GM12878 (cell line): ENCODE measurements at regions not wholly inside any gene's neighbourhood (a gene's known extent, or its start where the extent isn't known, plus 50 kb on each side); places are given as distances from the start of the nearest gene placed in this dataset.

ENCODE experiments used
- ATAC-seq: fragments of 200-7000 bp; cut with Tn5 transposase; 3 replicates; pipeline ENCODE4 v1.9.1; 2020; ENCODE audit warnings: mild to moderate bottlenecking, moderate library complexity
- BruUV-seq: library from RNA; stranded (reverse); fragments of 400-500 nt; replicated peaks from 2 replicates; lab custom pipeline; 2021; lab: Mats Ljungman, UMichigan
- CTCF ChIA-PET: fragments of 300-600 bp; sonication (Branson Sonifier 250); formaldehyde crosslinking; extraction: SDS; loops from one replicate; lab custom pipeline; 2021; ENCODE audit warnings: inconsistent platforms; lab: Yijun Ruan, JAX
- POLR2A ChIA-PET: fragments of 350-600 bp; formaldehyde crosslinking; extraction: SDS; loops from one replicate; lab custom pipeline; 2021; ENCODE audit warnings: inconsistent platforms; lab: Charles Lee
- RAD21 ChIA-PET: fragments of 300-600 bp; sonication (Branson Sonifier 250); formaldehyde crosslinking; loops from one replicate; lab custom pipeline; 2023; ENCODE audit warnings: antibody characterized with exemption; ENCODE audit not compliant: unreplicated experiment; lab: Charles Lee
- SMC1A ChIA-PET: fragments of 300-600 bp; sonication (Branson Sonifier 250); formaldehyde crosslinking; loops from one replicate; lab custom pipeline; 2023; ENCODE audit not compliant: unreplicated experiment, uncharacterized antibody; lab: Charles Lee
- DNase-seq: peaks from one replicate; pipeline ENCODE4 v3.0.0-alpha.2; 2011; ENCODE audit warnings: low read depth, low spot score
- FAIRE-seq: peaks from 3 replicates; lab custom pipeline; 2011; peaks lifted over from hg19 to GRCh38; lab: Jason Lieb, UNC
- H2AFZ ChIP-seq: 2 replicates; pipeline ENCODE4 v1.6.0; 2011; ENCODE audit warnings: low read depth, low read length, control low read depth; ENCODE audit not compliant: control insufficient read depth
- H3K27ac ChIP-seq: 2 replicates; pipeline ENCODE4 v1.5.1; 2011; ENCODE audit warnings: control low read depth; ENCODE audit not compliant: control insufficient read depth, insufficient read depth
- H3K27me3 ChIP-seq, 2 experiments: replicated peaks in 1 of 2; 2 replicates each; pipeline versions ENCODE4 v1.6.0 to v1.6.1; 2011; ENCODE audit warnings: low read length in 1 of 2; ENCODE audit not compliant: control insufficient read depth in 2 of 2, insufficient read depth in 2 of 2
- H3K36me3 ChIP-seq, 2 experiments: 2 replicates each; pipeline ENCODE4 v1.5.1; 2011; ENCODE audit warnings: low read length in 1 of 2; ENCODE audit not compliant: control insufficient read depth in 2 of 2, insufficient read depth in 2 of 2
- H3K4me1 ChIP-seq: 2 replicates; pipeline ENCODE4 v1.6.1; 2011; ENCODE audit warnings: mild to moderate bottlenecking, low read length, moderate library complexity, mixed read lengths; ENCODE audit not compliant: control insufficient read depth, insufficient read depth
- H3K4me2 ChIP-seq: 2 replicates; pipeline ENCODE4 v1.6.0; 2011; ENCODE audit warnings: control low read depth; ENCODE audit not compliant: control insufficient read depth, insufficient read depth
- H3K4me3 ChIP-seq: fragments of 200-600 bp; sonication (generic); 2 replicates; pipeline ENCODE4 v1.5.1; 2016
- H3K79me2 ChIP-seq: 2 replicates; pipeline ENCODE4 v1.6.0; 2011; ENCODE audit warnings: low read length; ENCODE audit not compliant: control insufficient read depth, insufficient read depth
- H3K9ac ChIP-seq: 2 replicates; pipeline ENCODE4 v1.8.0; 2011; ENCODE audit warnings: low read length, control low read depth, mixed read lengths; ENCODE audit not compliant: control insufficient read depth, insufficient read depth
- H3K9me3 ChIP-seq: replicated peaks from 3 replicates; pipeline ENCODE4 v1.5.1; 2011; ENCODE audit warnings: mild to moderate bottlenecking, low read length; ENCODE audit not compliant: control insufficient read depth, insufficient read depth
- H4K20me1 ChIP-seq: 2 replicates; pipeline ENCODE4 v1.6.0; 2011; ENCODE audit not compliant: control insufficient read depth, insufficient read depth
- IKZF1 ChIP-seq: fragments of 450-650 bp; conservative IDR thresholded peaks from 2 replicates; pipeline ENCODE4 v1.6.1; 2017; ENCODE audit warnings: antibody characterized with exemption, mild to moderate bottlenecking
- IRF4 ChIP-seq: IDR thresholded peaks from 2 replicates; pipeline ENCODE4 v1.6.1; 2011; ENCODE audit warnings: low read depth, low read length
- NKRF ChIP-seq: fragments of 450-650 bp; conservative IDR thresholded peaks from 2 replicates; pipeline ENCODE4 v1.6.1; 2017; ENCODE audit warnings: mild to moderate bottlenecking, moderate library complexity
- NRF1 ChIP-seq: conservative IDR thresholded peaks from 2 replicates; pipeline ENCODE4 v1.6.1; 2011; ENCODE audit warnings: mild to moderate bottlenecking, low read depth, low read length, improper control_type of control experiment
- PAX8 ChIP-seq: fragments of 450-650 bp; IDR thresholded peaks from 2 replicates; pipeline ENCODE4 v1.6.1; 2017; ENCODE audit warnings: mild to moderate bottlenecking, moderate library complexity
- SIX5 ChIP-seq: IDR thresholded peaks from 2 replicates; pipeline ENCODE4 v1.6.1; 2011; ENCODE audit warnings: mild to moderate bottlenecking, low read depth, low read length, moderate library complexity; ENCODE audit not compliant: severe bottlenecking
- SMARCA5 ChIP-seq: fragments of 450-650 bp; IDR thresholded peaks from 2 replicates; pipeline ENCODE4 v1.6.1; 2017; ENCODE audit warnings: mild to moderate bottlenecking
- SREBF1 ChIP-seq: IDR thresholded peaks from 2 replicates; pipeline ENCODE4 v1.6.1; 2012; ENCODE audit warnings: mild to moderate bottlenecking, low read length
- STAT3 ChIP-seq: IDR thresholded peaks from 2 replicates; pipeline ENCODE4 v1.6.1; 2011; ENCODE audit warnings: low read depth, low read length, improper control_type of control experiment
- TAF1 ChIP-seq: IDR thresholded peaks from 2 replicates; pipeline ENCODE4 v1.6.1; 2011; ENCODE audit warnings: mild to moderate bottlenecking, low read depth, low read length, borderline replicate concordance
- ZBTB4 ChIP-seq: fragments of 450-650 bp; formaldehyde crosslinking; IDR thresholded peaks from 2 replicates; pipeline ENCODE4 v1.4.0; 2022; ENCODE audit warnings: mild to moderate bottlenecking, moderate library complexity
- ZNF622 ChIP-seq: fragments of 450-650 bp; IDR thresholded peaks from 2 replicates; pipeline ENCODE4 v1.6.1; 2017; ENCODE audit warnings: mild to moderate bottlenecking, inconsistent platforms
- WGBS: methylation state at CpG from one replicate; pipeline ENCODE4 v1.1.6; 2016; ENCODE audit warnings: low lambda C conversion rate; ENCODE audit not compliant: insufficient replicate concordance, insufficient coverage; ENCODE audit errors: missing lambda C conversion rate; 5-methylcytosine and 5-hydroxymethylcytosine counted together
- in situ Hi-C: fragments of 300-500 bp; cut with MboI; formaldehyde crosslinking; loops from 9 replicates; pipeline ENCODE4 v1.14.3; 2018; ENCODE audit warnings: mixed read lengths
- intact Hi-C: fragments of 100-400 bp; cut with micrococcal nuclease; formaldehyde crosslinking; loops from one replicate; pipeline ENCODE4 v1.14.2; 2022; ENCODE audit not compliant: unreplicated experiment
- TF ChIP-seq, protein P1 (sequence below): IDR thresholded peaks from 2 replicates; pipeline ENCODE4 v1.6.1; 2012; ENCODE audit warnings: low read depth, low read length, improper control_type of control experiment

- Histone ChIP-seq H3K4me1 (no peaks in the 10 kb centered on the region), H3K9me3 (no peaks in the 10 kb centered on the region), H3K79me2 (no peaks in the 10 kb centered on the region), H2AFZ (no peak overlapping the region), H3K4me3 (no peak overlapping the region), H4K20me1 (no peaks in the 10 kb centered on the region), H3K27ac (no peak overlapping the region), H3K27me3 (no peaks in the 10 kb centered on the region), H3K9ac (no peak overlapping the region), H3K36me3 (no peaks in the 10 kb centered on the region), H3K4me2 (no peak overlapping the region)
- POLR2A ChIA-PET, result no interaction called here
- CTCF ChIA-PET, result no interaction called here
- DNase-seq (no peak), ATAC-seq (no peak), FAIRE-seq (no peak)
- RAD21 ChIA-PET, result no interaction called here
- WGBS, result 0% methylated on average over 1 of the region's 1 CpG
- no TSS peak for BruUV-seq
- intact Hi-C loops (no loop called here), in situ Hi-C loops (no loop called here)
- SMC1A ChIA-PET, result no interaction called here
- no peak for TF ChIP-seq SMARCA5
- TF ChIP-seq STAT3, result no peak
- TF ChIP-seq IRF4, result no peak
- no peak for TF ChIP-seq SIX5
- no peak for TF ChIP-seq SREBF1
- no peak for TF ChIP-seq NRF1
- TF ChIP-seq IKZF1, result no peak
- TF ChIP-seq NKRF, result no peak
- no peak for TF ChIP-seq TAF1
- TF ChIP-seq, protein P1, sequence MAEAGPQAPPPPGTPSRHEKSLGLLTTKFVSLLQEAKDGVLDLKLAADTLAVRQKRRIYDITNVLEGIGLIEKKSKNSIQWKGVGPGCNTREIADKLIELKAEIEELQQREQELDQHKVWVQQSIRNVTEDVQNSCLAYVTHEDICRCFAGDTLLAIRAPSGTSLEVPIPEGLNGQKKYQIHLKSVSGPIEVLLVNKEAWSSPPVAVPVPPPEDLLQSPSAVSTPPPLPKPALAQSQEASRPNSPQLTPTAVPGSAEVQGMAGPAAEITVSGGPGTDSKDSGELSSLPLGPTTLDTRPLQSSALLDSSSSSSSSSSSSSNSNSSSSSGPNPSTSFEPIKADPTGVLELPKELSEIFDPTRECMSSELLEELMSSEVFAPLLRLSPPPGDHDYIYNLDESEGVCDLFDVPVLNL, result no peak
- TF ChIP-seq PAX8, result no peak
- TF ChIP-seq ZBTB4 (CRISPR knock-in tag), result no peak
- no peak for TF ChIP-seq ZNF622
Observed at GRCh38 chr4:134591326-134591725, 389.7 kb upstream of the PABPC4L start.
